Fibroblast of lung (primary cell): ENCODE measurements at regions not wholly inside any gene's neighbourhood (a gene's known extent, or its start where the extent isn't known, plus 50 kb on each side); places are given as distances from the start of the nearest gene placed in this dataset.

Source experiments
- EZH2 ChIP-seq: IDR thresholded peaks from 2 replicates; pipeline ENCODE4 v1.5.1; 2012; ENCODE audit warnings: low read length, control low read depth, mild to moderate bottlenecking; ENCODE audit errors: missing control alignments
- TF ChIP-seq, protein P1 (sequence below), 2 donors: IDR thresholded peaks in 1 of 2; conservative IDR thresholded peaks in 1 of 2; 1 replicate in 1 of 2; 2 replicates in 1 of 2; pipeline ENCODE4 v1.5.1; 2011 to 2012; ENCODE audit warnings: low read length in 2 of 2, control low read depth in 1 of 2, inconsistent platforms in 1 of 2, low read depth in 1 of 2, mild to moderate bottlenecking in 1 of 2

DNA sequence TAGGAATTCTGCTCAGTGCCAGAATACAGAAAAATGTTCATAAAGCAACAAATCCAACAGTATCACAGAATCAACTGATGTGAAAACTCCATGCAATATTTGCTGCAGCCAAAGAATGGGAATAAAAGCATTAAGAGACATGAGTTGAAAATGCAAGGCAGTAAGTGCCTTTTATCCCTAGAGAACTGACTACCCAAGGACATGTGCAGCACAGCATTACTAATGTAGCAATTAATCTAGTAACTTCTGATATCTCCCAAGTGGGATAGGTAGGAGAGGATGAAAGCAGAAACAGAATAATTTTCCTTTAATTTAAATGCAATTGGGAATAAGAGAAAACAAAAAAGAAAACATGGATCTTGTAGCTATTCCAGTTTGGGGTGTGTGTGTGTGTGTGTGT lies 497.5 kb upstream of the CBLB start:
- TF ChIP-seq EZH2, result no peak
- TF ChIP-seq, protein P1, sequence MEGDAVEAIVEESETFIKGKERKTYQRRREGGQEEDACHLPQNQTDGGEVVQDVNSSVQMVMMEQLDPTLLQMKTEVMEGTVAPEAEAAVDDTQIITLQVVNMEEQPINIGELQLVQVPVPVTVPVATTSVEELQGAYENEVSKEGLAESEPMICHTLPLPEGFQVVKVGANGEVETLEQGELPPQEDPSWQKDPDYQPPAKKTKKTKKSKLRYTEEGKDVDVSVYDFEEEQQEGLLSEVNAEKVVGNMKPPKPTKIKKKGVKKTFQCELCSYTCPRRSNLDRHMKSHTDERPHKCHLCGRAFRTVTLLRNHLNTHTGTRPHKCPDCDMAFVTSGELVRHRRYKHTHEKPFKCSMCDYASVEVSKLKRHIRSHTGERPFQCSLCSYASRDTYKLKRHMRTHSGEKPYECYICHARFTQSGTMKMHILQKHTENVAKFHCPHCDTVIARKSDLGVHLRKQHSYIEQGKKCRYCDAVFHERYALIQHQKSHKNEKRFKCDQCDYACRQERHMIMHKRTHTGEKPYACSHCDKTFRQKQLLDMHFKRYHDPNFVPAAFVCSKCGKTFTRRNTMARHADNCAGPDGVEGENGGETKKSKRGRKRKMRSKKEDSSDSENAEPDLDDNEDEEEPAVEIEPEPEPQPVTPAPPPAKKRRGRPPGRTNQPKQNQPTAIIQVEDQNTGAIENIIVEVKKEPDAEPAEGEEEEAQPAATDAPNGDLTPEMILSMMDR (conservative IDR thresholded peaks at IDR 0.05 in 1 of 2, IDR thresholded peaks at IDR 0.05 in 1 of 2; ENCODE audit: low read depth in 1 of 2, low read length in 2 of 2), result no peak
